WTC11 (cell line): ENCODE measurements at regions not wholly inside any gene's neighbourhood (a gene's known extent, or its start where the extent isn't known, plus 50 kb on each side); places are given as distances from the start of the nearest gene placed in this dataset.

ENCODE experiments used
- ATAC-seq: fragments of 200-7000 bp; cut with Tn5 transposase; 2 replicates; pipeline ENCODE4 v1.10.0; 2021; ENCODE audit warnings: mild to moderate bottlenecking, moderate library complexity
- CTCF ChIA-PET: fragments of 300-600 bp; sonication (Branson Sonifier 250); formaldehyde crosslinking; loops from one replicate; lab custom pipeline; 2021; ENCODE audit warnings: antibody characterized with exemption; lab: Charles Lee
- POLR2A ChIA-PET: fragments of 350-600 bp; sonication (Branson Sonifier 250); formaldehyde crosslinking; loops from one replicate; lab custom pipeline; 2021; ENCODE audit warnings: antibody characterized with exemption; lab: Charles Lee
- DNase-seq: peaks from one replicate; pipeline ENCODE4 v3.0.0; 2021; ENCODE audit warnings: low spot score
- H3K27ac Mint-ChIP-seq: 2 replicates; pipeline ENCODE4 v1.8.0; 2021; ENCODE audit warnings: mixed read lengths
- H3K27me3 Mint-ChIP-seq: 2 replicates; pipeline ENCODE4 v1.8.0; 2021; ENCODE audit warnings: low read depth, mild to moderate bottlenecking, moderate library complexity, mixed read lengths
- H3K36me3 Mint-ChIP-seq: 2 replicates; pipeline ENCODE4 v1.8.0; 2021; ENCODE audit warnings: mixed read lengths
- H3K4me1 Mint-ChIP-seq: 2 replicates; pipeline ENCODE4 v1.8.0; 2022; ENCODE audit warnings: mixed read lengths
- H3K4me3 Mint-ChIP-seq: 2 replicates; pipeline ENCODE4 v1.8.0; 2021; ENCODE audit warnings: mild to moderate bottlenecking, moderate library complexity, mixed read lengths
- H3K9me3 Mint-ChIP-seq: 2 replicates; pipeline ENCODE4 v1.8.0; 2021; ENCODE audit warnings: mixed read lengths
- ESRRA ChIP-seq: sonication (generic); formaldehyde crosslinking; IDR thresholded peaks from 2 replicates; pipeline ENCODE4 v1.8.1; 2022; ENCODE audit warnings: mild to moderate bottlenecking, missing genetic modification reagents, borderline replicate concordance
- ETV6 ChIP-seq: sonication (generic); formaldehyde crosslinking; IDR thresholded peaks from 2 replicates; pipeline ENCODE4 v1.8.1; 2022; ENCODE audit warnings: mild to moderate bottlenecking, missing genetic modification reagents
- FOXK1 ChIP-seq: sonication (generic); formaldehyde crosslinking; IDR thresholded peaks from 2 replicates; pipeline ENCODE4 v1.8.0; 2022; ENCODE audit warnings: mild to moderate bottlenecking, moderate library complexity, missing genetic modification reagents
- FOXP1 ChIP-seq: sonication (generic); formaldehyde crosslinking; IDR thresholded peaks from 2 replicates; pipeline ENCODE4 v1.8.0; 2022; ENCODE audit warnings: missing genetic modification reagents, mild to moderate bottlenecking, moderate library complexity, borderline replicate concordance
- HMGA2 ChIP-seq: fragments of 250-450 bp; sonication (Bioruptor Pico); IDR thresholded peaks from 2 replicates; pipeline ENCODE4 v1.4.0; 2021; ENCODE audit warnings: mild to moderate bottlenecking, moderate library complexity
- MLX ChIP-seq: sonication (generic); formaldehyde crosslinking; IDR thresholded peaks from 2 replicates; pipeline ENCODE4 v1.8.1; 2023; ENCODE audit warnings: mild to moderate bottlenecking, missing genetic modification reagents, moderate library complexity
- NR1H2 ChIP-seq: sonication (generic); formaldehyde crosslinking; IDR thresholded peaks from 2 replicates; pipeline ENCODE4 v1.9.0; 2021; ENCODE audit warnings: mild to moderate bottlenecking, moderate library complexity, missing genetic modification reagents
- PRDM15 ChIP-seq: sonication (generic); formaldehyde crosslinking; IDR thresholded peaks from 2 replicates; pipeline ENCODE4 v1.8.0; 2022; ENCODE audit warnings: missing genetic modification reagents
- SMAD3 ChIP-seq: sonication (generic); formaldehyde crosslinking; IDR thresholded peaks from 2 replicates; pipeline ENCODE4 v1.8.0; 2022; ENCODE audit warnings: missing genetic modification reagents, mild to moderate bottlenecking, borderline replicate concordance
- TCF7 ChIP-seq: sonication (generic); formaldehyde crosslinking; IDR thresholded peaks from 2 replicates; pipeline ENCODE4 v1.8.0; 2022; ENCODE audit warnings: mild to moderate bottlenecking, low read depth, missing genetic modification reagents, moderate library complexity
- ZNF416 ChIP-seq: fragments of 250-450 bp; sonication (Bioruptor Pico); IDR thresholded peaks from 2 replicates; pipeline ENCODE4 v1.9.0; 2021; ENCODE audit warnings: mild to moderate bottlenecking, inconsistent platforms
- ZNF671 ChIP-seq: fragments of 250-450 bp; sonication (Bioruptor Pico); IDR thresholded peaks from 2 replicates; pipeline ENCODE4 v1.8.0; 2021; ENCODE audit warnings: mild to moderate bottlenecking
- TF ChIP-seq, protein P1 (sequence below): sonication (generic); formaldehyde crosslinking; IDR thresholded peaks from 2 replicates; pipeline ENCODE4 v1.8.1; 2023; ENCODE audit warnings: mild to moderate bottlenecking, missing genetic modification reagents, borderline replicate concordance
- TF ChIP-seq, protein P2 (sequence below): sonication (generic); formaldehyde crosslinking; IDR thresholded peaks from 2 replicates; pipeline ENCODE4 v1.8.0; 2023; ENCODE audit warnings: missing genetic modification reagents
- TF ChIP-seq, protein P3 (sequence below): fragments of 250-450 bp; sonication (Bioruptor Pico); IDR thresholded peaks from 2 replicates; pipeline ENCODE4 v1.8.0; 2021; ENCODE audit warnings: mild to moderate bottlenecking

GRCh38 chr12:73240110-73240509, 967.9 kb downstream of the TRHDE start (continued):
- TF ChIP-seq, protein P1, sequence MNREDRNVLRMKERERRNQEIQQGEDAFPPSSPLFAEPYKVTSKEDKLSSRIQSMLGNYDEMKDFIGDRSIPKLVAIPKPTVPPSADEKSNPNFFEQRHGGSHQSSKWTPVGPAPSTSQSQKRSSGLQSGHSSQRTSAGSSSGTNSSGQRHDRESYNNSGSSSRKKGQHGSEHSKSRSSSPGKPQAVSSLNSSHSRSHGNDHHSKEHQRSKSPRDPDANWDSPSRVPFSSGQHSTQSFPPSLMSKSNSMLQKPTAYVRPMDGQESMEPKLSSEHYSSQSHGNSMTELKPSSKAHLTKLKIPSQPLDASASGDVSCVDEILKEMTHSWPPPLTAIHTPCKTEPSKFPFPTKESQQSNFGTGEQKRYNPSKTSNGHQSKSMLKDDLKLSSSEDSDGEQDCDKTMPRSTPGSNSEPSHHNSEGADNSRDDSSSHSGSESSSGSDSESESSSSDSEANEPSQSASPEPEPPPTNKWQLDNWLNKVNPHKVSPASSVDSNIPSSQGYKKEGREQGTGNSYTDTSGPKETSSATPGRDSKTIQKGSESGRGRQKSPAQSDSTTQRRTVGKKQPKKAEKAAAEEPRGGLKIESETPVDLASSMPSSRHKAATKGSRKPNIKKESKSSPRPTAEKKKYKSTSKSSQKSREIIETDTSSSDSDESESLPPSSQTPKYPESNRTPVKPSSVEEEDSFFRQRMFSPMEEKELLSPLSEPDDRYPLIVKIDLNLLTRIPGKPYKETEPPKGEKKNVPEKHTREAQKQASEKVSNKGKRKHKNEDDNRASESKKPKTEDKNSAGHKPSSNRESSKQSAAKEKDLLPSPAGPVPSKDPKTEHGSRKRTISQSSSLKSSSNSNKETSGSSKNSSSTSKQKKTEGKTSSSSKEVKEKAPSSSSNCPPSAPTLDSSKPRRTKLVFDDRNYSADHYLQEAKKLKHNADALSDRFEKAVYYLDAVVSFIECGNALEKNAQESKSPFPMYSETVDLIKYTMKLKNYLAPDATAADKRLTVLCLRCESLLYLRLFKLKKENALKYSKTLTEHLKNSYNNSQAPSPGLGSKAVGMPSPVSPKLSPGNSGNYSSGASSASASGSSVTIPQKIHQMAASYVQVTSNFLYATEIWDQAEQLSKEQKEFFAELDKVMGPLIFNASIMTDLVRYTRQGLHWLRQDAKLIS, result no peak
- no peak for TF ChIP-seq PRDM15 (CRISPR knock-in tag)

DNA sequence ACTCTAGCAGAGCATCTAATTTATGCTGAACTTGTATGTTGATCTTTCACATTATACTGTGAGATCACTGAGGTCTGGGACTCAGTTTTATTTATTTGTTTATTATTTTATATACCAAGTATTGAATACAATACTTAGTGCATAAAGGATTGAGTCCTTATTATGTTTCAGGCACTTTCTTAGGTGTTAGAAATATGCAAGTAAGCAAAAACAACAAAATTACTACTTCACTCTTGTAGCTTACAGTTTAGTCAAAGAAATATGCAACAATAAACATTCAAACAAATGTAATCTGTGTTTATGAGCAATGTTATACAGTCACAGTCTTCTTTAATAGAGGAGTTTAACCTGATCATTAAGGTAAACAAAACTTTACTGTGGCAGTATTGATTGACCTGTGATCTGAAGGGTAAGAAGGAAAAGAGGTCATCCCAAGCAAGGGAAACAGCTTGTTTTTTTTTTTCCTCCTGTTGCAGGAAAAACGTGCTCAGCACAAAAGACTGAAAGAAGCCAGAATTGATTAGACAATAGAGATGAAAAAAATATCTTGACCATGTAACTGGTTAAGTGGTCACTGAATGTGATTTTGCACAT, 990.7 kb downstream of the TRHDE start:
- H3K27ac Mint-ChIP-seq, result no peak overlapping the region
- no peak for ATAC-seq
- H3K27me3 Mint-ChIP-seq, result no peaks in the 10 kb centered on the region
- peaks cover 12% of the 10 kb centered on the region for H3K36me3 Mint-ChIP-seq
- TF ChIP-seq ESRRA (CRISPR knock-in tag) (no peak), FOXP1 (no peak), MLX (no peak), NR1H2 (CRISPR knock-in tag) (no peak), TCF7 (CRISPR knock-in tag) (no peak), ZNF416 (CRISPR knock-in tag) (no peak), SMAD3 (CRISPR knock-in tag) (no peak), ZNF671 (CRISPR knock-in tag) (no peak), FOXK1 (CRISPR knock-in tag) (no peak), ETV6 (CRISPR knock-in tag) (no peak), HMGA2 (CRISPR knock-in tag) (no peak)
- TF ChIP-seq, protein P2, sequence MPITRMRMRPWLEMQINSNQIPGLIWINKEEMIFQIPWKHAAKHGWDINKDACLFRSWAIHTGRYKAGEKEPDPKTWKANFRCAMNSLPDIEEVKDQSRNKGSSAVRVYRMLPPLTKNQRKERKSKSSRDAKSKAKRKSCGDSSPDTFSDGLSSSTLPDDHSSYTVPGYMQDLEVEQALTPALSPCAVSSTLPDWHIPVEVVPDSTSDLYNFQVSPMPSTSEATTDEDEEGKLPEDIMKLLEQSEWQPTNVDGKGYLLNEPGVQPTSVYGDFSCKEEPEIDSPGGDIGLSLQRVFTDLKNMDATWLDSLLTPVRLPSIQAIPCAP, result no peak
- TF ChIP-seq, protein P3, sequence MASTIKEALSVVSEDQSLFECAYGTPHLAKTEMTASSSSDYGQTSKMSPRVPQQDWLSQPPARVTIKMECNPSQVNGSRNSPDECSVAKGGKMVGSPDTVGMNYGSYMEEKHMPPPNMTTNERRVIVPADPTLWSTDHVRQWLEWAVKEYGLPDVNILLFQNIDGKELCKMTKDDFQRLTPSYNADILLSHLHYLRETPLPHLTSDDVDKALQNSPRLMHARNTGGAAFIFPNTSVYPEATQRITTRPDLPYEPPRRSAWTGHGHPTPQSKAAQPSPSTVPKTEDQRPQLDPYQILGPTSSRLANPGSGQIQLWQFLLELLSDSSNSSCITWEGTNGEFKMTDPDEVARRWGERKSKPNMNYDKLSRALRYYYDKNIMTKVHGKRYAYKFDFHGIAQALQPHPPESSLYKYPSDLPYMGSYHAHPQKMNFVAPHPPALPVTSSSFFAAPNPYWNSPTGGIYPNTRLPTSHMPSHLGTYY (CRISPR knock-in tag), result no peak
- TF ChIP-seq, all 79 proteins: peak for 0
- peaks cover 5% of the 10 kb centered on the region; the same call in 1 of the 2 replicates for H3K4me1 Mint-ChIP-seq
- H3K4me3 Mint-ChIP-seq, result no peak overlapping the region
- DNase-seq, result no peak
- peaks cover 22% of the 10 kb centered on the region for H3K9me3 Mint-ChIP-seq
- POLR2A ChIA-PET, result no interaction called here
- CTCF ChIA-PET, result no interaction called here
